ENCODE measurements at regions not wholly inside any gene's neighbourhood (a gene's known extent, or its start where the extent isn't known, plus 50 kb on each side); places are given as distances from the start of the nearest gene placed in this dataset.

DNA sequence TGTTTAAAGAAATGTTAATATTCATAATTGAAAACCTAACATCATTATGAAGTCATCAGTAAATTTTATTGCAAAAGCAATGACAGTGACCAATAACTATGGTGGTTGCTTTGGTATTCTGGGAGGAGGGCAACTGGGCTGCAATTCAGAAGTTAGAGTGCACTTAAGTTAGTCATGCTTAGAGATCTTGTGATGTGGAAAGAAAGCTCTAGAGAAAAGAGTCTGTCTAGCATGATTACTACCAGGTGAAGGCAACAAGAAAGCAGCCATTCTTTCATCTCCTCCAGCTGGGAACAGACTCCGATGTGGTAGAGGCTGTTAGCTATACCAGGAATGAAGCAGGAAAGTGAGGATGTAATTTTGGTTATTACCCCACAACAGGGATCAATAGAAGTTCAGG, 625.6 kb downstream of the SI start:
- Histone ChIP-seq H3K4me3 (ENCODE audit: low read depth, low read length) (no peak overlapping the region), H3K4me1 (ENCODE audit: control insufficient read depth, insufficient read depth, low read length) (no peaks in the 10 kb centered on the region), H3K9me3 (ENCODE audit: control insufficient read depth, insufficient read depth, low read depth, low read length) (no peaks in the 10 kb centered on the region), H3K27ac (ENCODE audit: extremely low read depth, low read depth, low read length) (no peak overlapping the region), H3K36me3 (ENCODE audit: control insufficient read depth in 2 of 2, insufficient read depth in 1 of 2, low read length in 2 of 2) (no peaks in the 10 kb centered on the region)
- POLR2A ChIA-PET: no interaction called here
- CTCF ChIA-PET: interaction anchor here (0.6 kb wide), 1 partner anchor 537 kb away, joined by 3 read pairs; no protein-coding TSS in a partner anchor
- no peak for TF ChIP-seq ZNF792 (tag by site-specific recombination; IDR thresholded peaks at IDR 0.05)
- no peak for TF ChIP-seq TCF7L2 (IDR thresholded peaks at IDR 0.05; ENCODE audit: borderline replicate concordance, low read depth, low read length)
- TF ChIP-seq ZNF416 (tag by site-specific recombination; IDR thresholded peaks at IDR 0.05): no peak

DNA sequence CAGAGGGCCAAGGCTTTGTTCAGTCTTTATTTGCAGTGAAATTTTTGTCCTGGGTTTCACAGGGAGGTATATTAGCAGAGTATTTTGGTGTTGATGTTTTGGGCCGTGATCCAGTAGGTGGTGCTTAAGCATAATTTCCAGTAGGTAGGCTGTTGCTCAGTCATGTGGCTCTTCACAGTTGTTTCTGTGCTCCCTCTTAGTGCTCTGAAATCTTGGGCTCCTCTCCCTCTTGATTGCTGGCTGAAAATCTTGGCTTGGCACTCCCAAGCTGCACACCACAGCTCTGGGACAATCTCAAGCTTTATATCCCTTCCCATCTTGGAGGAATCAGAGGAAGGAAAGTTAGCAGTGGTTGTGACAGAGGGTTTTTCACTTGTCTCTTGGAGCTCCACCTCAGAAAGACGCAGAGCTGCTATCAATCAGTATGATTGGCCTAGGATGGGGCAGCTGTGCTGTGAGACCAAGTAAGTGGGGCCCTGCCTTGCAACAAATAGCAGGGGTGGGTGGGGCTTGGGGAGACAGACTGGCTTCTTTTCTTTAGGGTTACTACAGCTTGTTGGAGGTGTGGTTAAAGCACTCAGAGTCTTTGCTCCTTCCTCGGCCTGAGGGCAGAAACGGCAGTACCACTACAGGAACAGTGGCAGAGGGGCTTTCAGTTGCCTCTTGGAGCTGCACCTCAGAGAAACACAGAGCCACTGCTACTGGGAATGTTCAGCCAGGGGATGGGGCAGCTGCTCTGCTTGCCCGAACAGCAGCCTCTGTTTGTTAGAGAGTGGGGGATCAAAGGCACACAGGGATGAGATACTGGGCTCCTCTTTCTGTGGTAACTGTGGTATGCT, 627.0 kb downstream of the SI start:
- Histone ChIP-seq H3K9me3 (ENCODE audit: control insufficient read depth, insufficient read depth, low read depth, low read length) (no peaks in the 10 kb centered on the region), H3K4me1 (ENCODE audit: control insufficient read depth, insufficient read depth, low read length) (no peaks in the 10 kb centered on the region), H3K27ac (ENCODE audit: extremely low read depth, low read depth, low read length) (no peak overlapping the region), H3K4me3 (ENCODE audit: low read depth, low read length) (no peak overlapping the region), H3K36me3 (ENCODE audit: control insufficient read depth in 2 of 2, insufficient read depth in 1 of 2, low read length in 2 of 2) (no peaks in the 10 kb centered on the region)
- ChIA-PET POLR2A (no interaction called here), CTCF (no interaction called here)
- no peak for TF ChIP-seq PRDM1 (tag by site-specific recombination; IDR thresholded peaks at IDR 0.05)
- no peak for TF ChIP-seq ZNF211 (tag by site-specific recombination; IDR thresholded peaks at IDR 0.05; ENCODE audit: low read depth)
- TF ChIP-seq ZNF544 (tag by site-specific recombination; IDR thresholded peaks at IDR 0.05): no peak
- no peak for TF ChIP-seq ZNF324 (tag by site-specific recombination; IDR thresholded peaks at IDR 0.05)
- TF ChIP-seq ZNF148 (tag by site-specific recombination; IDR thresholded peaks at IDR 0.05; ENCODE audit: borderline replicate concordance): no peak
- TF ChIP-seq KLF8 (tag by site-specific recombination; IDR thresholded peaks at IDR 0.05): no peak
- no peak for TF ChIP-seq ZNF610 (tag by site-specific recombination; IDR thresholded peaks at IDR 0.05; ENCODE audit: borderline replicate concordance)
- TF ChIP-seq ZNF280C (tag by site-specific recombination; IDR thresholded peaks at IDR 0.05): no peak
- TF ChIP-seq ZNF37A (tag by site-specific recombination; IDR thresholded peaks at IDR 0.05): no peak
- no peak for TF ChIP-seq ZBTB1 (tag by site-specific recombination; IDR thresholded peaks at IDR 0.05)
- no peak for TF ChIP-seq ZNF558 (tag by site-specific recombination; IDR thresholded peaks at IDR 0.05)
- TF ChIP-seq, protein P1, sequence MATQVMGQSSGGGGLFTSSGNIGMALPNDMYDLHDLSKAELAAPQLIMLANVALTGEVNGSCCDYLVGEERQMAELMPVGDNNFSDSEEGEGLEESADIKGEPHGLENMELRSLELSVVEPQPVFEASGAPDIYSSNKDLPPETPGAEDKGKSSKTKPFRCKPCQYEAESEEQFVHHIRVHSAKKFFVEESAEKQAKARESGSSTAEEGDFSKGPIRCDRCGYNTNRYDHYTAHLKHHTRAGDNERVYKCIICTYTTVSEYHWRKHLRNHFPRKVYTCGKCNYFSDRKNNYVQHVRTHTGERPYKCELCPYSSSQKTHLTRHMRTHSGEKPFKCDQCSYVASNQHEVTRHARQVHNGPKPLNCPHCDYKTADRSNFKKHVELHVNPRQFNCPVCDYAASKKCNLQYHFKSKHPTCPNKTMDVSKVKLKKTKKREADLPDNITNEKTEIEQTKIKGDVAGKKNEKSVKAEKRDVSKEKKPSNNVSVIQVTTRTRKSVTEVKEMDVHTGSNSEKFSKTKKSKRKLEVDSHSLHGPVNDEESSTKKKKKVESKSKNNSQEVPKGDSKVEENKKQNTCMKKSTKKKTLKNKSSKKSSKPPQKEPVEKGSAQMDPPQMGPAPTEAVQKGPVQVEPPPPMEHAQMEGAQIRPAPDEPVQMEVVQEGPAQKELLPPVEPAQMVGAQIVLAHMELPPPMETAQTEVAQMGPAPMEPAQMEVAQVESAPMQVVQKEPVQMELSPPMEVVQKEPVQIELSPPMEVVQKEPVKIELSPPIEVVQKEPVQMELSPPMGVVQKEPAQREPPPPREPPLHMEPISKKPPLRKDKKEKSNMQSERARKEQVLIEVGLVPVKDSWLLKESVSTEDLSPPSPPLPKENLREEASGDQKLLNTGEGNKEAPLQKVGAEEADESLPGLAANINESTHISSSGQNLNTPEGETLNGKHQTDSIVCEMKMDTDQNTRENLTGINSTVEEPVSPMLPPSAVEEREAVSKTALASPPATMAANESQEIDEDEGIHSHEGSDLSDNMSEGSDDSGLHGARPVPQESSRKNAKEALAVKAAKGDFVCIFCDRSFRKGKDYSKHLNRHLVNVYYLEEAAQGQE (tag by site-specific recombination; IDR thresholded peaks at IDR 0.05): no peak
- no peak for TF ChIP-seq ZSCAN4 (tag by site-specific recombination; IDR thresholded peaks at IDR 0.05)
- TF ChIP-seq ZNF837 (tag by site-specific recombination; IDR thresholded peaks at IDR 0.05): no peak
- TF ChIP-seq ZNF174 (tag by site-specific recombination; IDR thresholded peaks at IDR 0.05): no peak
- no peak for TF ChIP-seq ZNF785 (tag by site-specific recombination; IDR thresholded peaks at IDR 0.05)
- TF ChIP-seq HOXA7 (CRISPR knock-in tag; IDR thresholded peaks at IDR 0.05; ENCODE audit: borderline replicate concordance): no peak
- no peak for TF ChIP-seq ZNF449 (tag by site-specific recombination; IDR thresholded peaks at IDR 0.05)
- TF ChIP-seq ZNF394 (tag by site-specific recombination; IDR thresholded peaks at IDR 0.05; ENCODE audit: borderline replicate concordance): no peak

Measured in HEK293 (cell line).